H1 (cell line): ENCODE measurements at regions not wholly inside any gene's neighbourhood (a gene's known extent, or its start where the extent isn't known, plus 50 kb on each side); places are given as distances from the start of the nearest gene placed in this dataset.

Experiments
- CTCF ChIA-PET: fragments of 300-600 bp; sonication (Branson Sonifier 250); formaldehyde crosslinking; loops from one replicate; lab custom pipeline; 2021; ENCODE audit not compliant: partially characterized antibody; lab: Charles Lee
- POLR2A ChIA-PET: fragments of 300-600 bp; sonication (Branson Sonifier 250); formaldehyde crosslinking; loops from one replicate; lab custom pipeline; 2021; ENCODE audit warnings: inconsistent platforms; ENCODE audit not compliant: partially characterized antibody; lab: Charles Lee
- DNase-seq, 2 experiments: peaks; one replicate each; pipeline versions ENCODE4 v3.0.0 to v3.0.0-alpha.2; 2010 to 2022; ENCODE audit warnings: low spot score in 2 of 2, low read depth in 1 of 2, mixed read lengths in 1 of 2
- FAIRE-seq: peaks from 2 replicates; lab custom pipeline; 2011; peaks lifted over from hg19 to GRCh38; lab: Jason Lieb, UNC
- H2AFZ ChIP-seq: 2 replicates; pipeline ENCODE4 v1.8.1; 2012; ENCODE audit warnings: low read length, inconsistent platforms
- H2AK5ac ChIP-seq: 2 replicates; pipeline ENCODE4 v1.6.1; 2013; ENCODE audit warnings: low read depth, low read length
- H2BK120ac ChIP-seq: replicated peaks from 2 replicates; pipeline ENCODE3; 2013; ENCODE audit warnings: low read depth, low read length, inconsistent platforms
- H2BK12ac ChIP-seq: 2 replicates; pipeline ENCODE4 v1.6.1; 2013; ENCODE audit warnings: low read depth, low read length
- H2BK15ac ChIP-seq: 2 replicates; pipeline ENCODE4 v1.6.1; 2013; ENCODE audit warnings: low read length
- H2BK20ac ChIP-seq: 2 replicates; pipeline ENCODE4 v1.6.1; 2013; ENCODE audit warnings: low read length
- H2BK5ac ChIP-seq: 2 replicates; pipeline ENCODE4 v1.6.1; 2013; ENCODE audit warnings: low read depth, low read length
- H3K14ac ChIP-seq: 2 replicates; pipeline ENCODE4 v1.6.1; 2013; ENCODE audit warnings: inconsistent platforms; ENCODE audit not compliant: insufficient read length
- H3K18ac ChIP-seq: 2 replicates; pipeline ENCODE4 v1.6.1; 2013; ENCODE audit warnings: low read length; ENCODE audit errors: extremely low read depth
- H3K23ac ChIP-seq: 2 replicates; pipeline ENCODE4 v1.6.1; 2013; ENCODE audit warnings: inconsistent platforms; ENCODE audit not compliant: insufficient read length
- H3K23me2 ChIP-seq: 2 replicates; pipeline ENCODE4 v1.6.1; 2013; ENCODE audit warnings: low read depth, low read length
- H3K27ac ChIP-seq: 2 replicates; pipeline ENCODE4 v1.6.1; 2011; ENCODE audit warnings: low read depth, low read length, inconsistent platforms
- H3K27me3 ChIP-seq, 4 experiments: replicated peaks in 1 of 4; 1 replicate in 1 of 4; 2 replicates in 3 of 4; pipeline versions ENCODE4 v1.6.1 to v1.8.1; 2011 to 2013; ENCODE audit warnings: low read length in 3 of 4, mild to moderate bottlenecking in 3 of 4, inconsistent platforms in 2 of 4, mixed read lengths in 2 of 4, moderate library complexity in 1 of 4; ENCODE audit not compliant: control insufficient read depth in 3 of 4, insufficient read depth in 3 of 4; ENCODE audit errors: extremely low read depth in 1 of 4
- H3K36me3 ChIP-seq, 4 experiments: 2 replicates each; pipeline versions ENCODE4 v1.6.1 to v1.8.1; 2011 to 2013; ENCODE audit warnings: mild to moderate bottlenecking in 4 of 4, low read length in 3 of 4, moderate library complexity in 2 of 4, control low read depth in 1 of 4, inconsistent platforms in 1 of 4; ENCODE audit not compliant: insufficient read depth in 4 of 4, control insufficient read depth in 2 of 4
- H3K4ac ChIP-seq: replicated peaks from 2 replicates; pipeline ENCODE3; 2013; ENCODE audit warnings: low read length, low read depth, mixed read lengths, inconsistent platforms; ENCODE audit not compliant: insufficient read length
- H3K4me1 ChIP-seq, 4 experiments: replicated peaks in 1 of 4; 1 replicate in 1 of 4; 2 replicates in 3 of 4; pipeline versions ENCODE4 v1.6.1 to v1.8.1; 2011 to 2013; ENCODE audit warnings: low read length in 3 of 4, inconsistent platforms in 2 of 4, mixed read lengths in 1 of 4; ENCODE audit not compliant: insufficient read depth in 4 of 4, control insufficient read depth in 3 of 4
- H3K4me2 ChIP-seq, 2 experiments: 2 replicates each; pipeline versions ENCODE4 v1.6.1 to v1.8.1; 2011 to 2013; ENCODE audit warnings: low read depth in 2 of 2, low read length in 2 of 2, control low read depth in 1 of 2, inconsistent platforms in 1 of 2, mild to moderate bottlenecking in 1 of 2; ENCODE audit not compliant: insufficient read depth in 1 of 2
- H3K4me3 ChIP-seq, 4 experiments: fragments of 200-600, 300-600 bp in 1 of 4; sonication (generic), shearing (Covaris generic), sonication (Bioruptor Twin) in 1 of 4; 2 replicates each; pipeline versions ENCODE4 v1.5.1 to v1.8.1; 2011 to 2016; ENCODE audit warnings: low read length in 4 of 4, low read depth in 3 of 4, control low read depth in 2 of 4, inconsistent platforms in 2 of 4, mild to moderate bottlenecking in 2 of 4, mixed read lengths in 1 of 4, moderate library complexity in 1 of 4; ENCODE audit not compliant: insufficient read depth in 2 of 4; ENCODE audit errors: extremely low read depth in 1 of 4
- H3K56ac ChIP-seq: replicated peaks from 2 replicates; pipeline ENCODE3; 2013; ENCODE audit warnings: low read depth, mild to moderate bottlenecking, mixed read lengths, low read length, inconsistent platforms; ENCODE audit not compliant: insufficient read length
- H3K79me1 ChIP-seq: 2 replicates; pipeline ENCODE4 v1.6.1; 2013; ENCODE audit warnings: low read depth, low read length, control low read depth
- H3K79me2 ChIP-seq, 2 experiments: 2 replicates each; pipeline versions ENCODE4 v1.6.1 to v1.8.1; 2012 to 2013; ENCODE audit warnings: low read length in 2 of 2, mild to moderate bottlenecking in 2 of 2, inconsistent platforms in 1 of 2; ENCODE audit not compliant: insufficient read depth in 2 of 2, control insufficient read depth in 1 of 2
- H3K9ac ChIP-seq, 4 experiments: replicated peaks in 1 of 4; 1 replicate in 1 of 4; 2 replicates in 3 of 4; pipeline versions ENCODE4 v1.6.1 to v1.8.1; 2011 to 2013; ENCODE audit warnings: low read depth in 3 of 4, low read length in 3 of 4, control low read depth in 2 of 4, mild to moderate bottlenecking in 2 of 4, moderate library complexity in 2 of 4, inconsistent platforms in 1 of 4; ENCODE audit errors: extremely low read depth in 1 of 4
- H3K9me3 ChIP-seq, 2 experiments: 2 replicates each; pipeline versions ENCODE4 v1.6.1 to v1.8.1; 2012 to 2013; ENCODE audit warnings: mild to moderate bottlenecking in 2 of 2, moderate library complexity in 2 of 2, control low read depth in 1 of 2, inconsistent platforms in 1 of 2, low read depth in 1 of 2, low read length in 1 of 2, mixed read lengths in 1 of 2; ENCODE audit not compliant: insufficient read depth in 2 of 2
- H4K20me1 ChIP-seq, 2 experiments: replicated peaks in 1 of 2; 2 replicates each; pipeline versions ENCODE3 to v1.8.1; 2011 to 2013; ENCODE audit warnings: inconsistent platforms in 2 of 2, low read length in 2 of 2, mild to moderate bottlenecking in 1 of 2; ENCODE audit not compliant: insufficient read depth in 2 of 2, control insufficient read depth in 1 of 2
- H4K5ac ChIP-seq: 2 replicates; pipeline ENCODE4 v1.6.1; 2013; ENCODE audit warnings: low read length, low read depth, mixed read lengths, inconsistent platforms; ENCODE audit not compliant: insufficient read length
- H4K8ac ChIP-seq: 2 replicates; pipeline ENCODE4 v1.8.0; 2013; ENCODE audit warnings: mild to moderate bottlenecking, moderate library complexity, low read length, inconsistent platforms; ENCODE audit not compliant: insufficient read depth; ENCODE audit errors: extremely low read depth
- H4K91ac ChIP-seq: replicated peaks from 2 replicates; pipeline ENCODE3; 2013; ENCODE audit warnings: low read length, mixed read lengths, inconsistent platforms; ENCODE audit not compliant: insufficient read length
- ASH2L ChIP-seq: fragments of 200-600, 300-600 bp; sonication (generic); IDR thresholded peaks from one replicate; pipeline ENCODE4 v1.7.1; 2017; ENCODE audit warnings: low read length
- ATF3 ChIP-seq: IDR thresholded peaks from 2 replicates; pipeline ENCODE4 v1.6.1; 2011; ENCODE audit warnings: low read depth, mild to moderate bottlenecking, low read length; ENCODE audit not compliant: insufficient read depth
- BACH1 ChIP-seq: IDR thresholded peaks from 2 replicates; pipeline ENCODE4 v1.6.1; 2012; ENCODE audit warnings: low read length, improper control_type of control experiment
- CBX5 ChIP-seq: fragments of 300-800, 300-1000 bp; sonication (generic); IDR thresholded peaks from 2 replicates; pipeline ENCODE4 v1.7.1; 2016; ENCODE audit warnings: antibody characterized with exemption, low read length, low read depth
- EZH2 ChIP-seq: fragments of 200-600 bp; sonication (generic); IDR thresholded peaks from 2 replicates; pipeline ENCODE4 v1.7.1; 2012; ENCODE audit warnings: low read depth, mild to moderate bottlenecking, moderate library complexity, low read length, inconsistent platforms; ENCODE audit not compliant: severe bottlenecking
- POLR2A ChIP-seq, 2 experiments: IDR thresholded peaks; 1 replicate in 1 of 2; 2 replicates in 1 of 2; pipeline ENCODE4 v1.6.1; 2011; ENCODE audit warnings: low read depth in 2 of 2, low read length in 2 of 2, mild to moderate bottlenecking in 2 of 2; ENCODE audit errors: control extremely low read depth in 1 of 2
- SAP30 ChIP-seq: fragments of 300-600 bp; sonication (generic); IDR thresholded peaks from 2 replicates; pipeline ENCODE4 v1.7.1; 2012; ENCODE audit warnings: low read length, moderate library complexity, mild to moderate bottlenecking, inconsistent platforms; ENCODE audit not compliant: insufficient read depth, insufficient replicate concordance
- SIN3A ChIP-seq, 2 experiments: IDR thresholded peaks in 1 of 2; conservative IDR thresholded peaks in 1 of 2; 2 replicates each; pipeline ENCODE4 v1.6.1; 2011 to 2012; ENCODE audit warnings: low read length in 2 of 2, improper control_type of control experiment in 1 of 2, low read depth in 1 of 2, mild to moderate bottlenecking in 1 of 2
- SIRT6 ChIP-seq: IDR thresholded peaks from one replicate; pipeline ENCODE4 v1.7.1; 2012; ENCODE audit warnings: low read length, inconsistent platforms
- SRF ChIP-seq: IDR thresholded peaks from 2 replicates; pipeline ENCODE4 v1.6.1; 2011; ENCODE audit warnings: mild to moderate bottlenecking, low read depth, low read length, moderate library complexity
- WGBS, 2 experiments: shearing (Covaris generic) in 1 of 2; methylation state at CpG; one replicate each; pipeline versions ENCODE4 v1.1.6 to v1.1.7; 2013 to 2015; ENCODE audit warnings: low lambda C conversion rate in 2 of 2, mixed read lengths in 2 of 2, inconsistent platforms in 1 of 2, low coverage in 1 of 2, missing lambda C conversion rate in 1 of 2; ENCODE audit not compliant: insufficient replicate concordance in 2 of 2, insufficient coverage in 1 of 2, insufficient read length in 1 of 2; ENCODE audit errors: extremely low coverage in 1 of 2, missing lambda C conversion rate in 1 of 2; 5-methylcytosine and 5-hydroxymethylcytosine counted together

- Histone ChIP-seq H4K8ac (no peak overlapping the region), H3K4ac (no peak overlapping the region), H3K79me1 (no peaks in the 10 kb centered on the region), H3K23me2 (no peaks in the 10 kb centered on the region), H2BK20ac (no peak overlapping the region), H2AFZ (no peak overlapping the region), H2BK15ac (no peak overlapping the region), H3K27ac (no peak overlapping the region), H3K79me2 (no peaks in the 10 kb centered on the region), H3K27me3 (no peaks in the 10 kb centered on the region), H3K4me2 (no peak overlapping the region), H3K14ac (no peak overlapping the region), H4K20me1 (no peaks in the 10 kb centered on the region), H3K4me1 (no peaks in the 10 kb centered on the region), H4K91ac (no peak overlapping the region), H2BK12ac (no peak overlapping the region), H3K9ac (no peak overlapping the region), H3K18ac (no peak overlapping the region), H3K4me3 (no peak overlapping the region), H3K23ac (no peak overlapping the region), H3K56ac (no peak overlapping the region), H2BK5ac (no peak overlapping the region), H3K36me3 (no peaks in the 10 kb centered on the region), H3K9me3 (peaks cover 0 to 4% of the 10 kb centered on the region in 2 experiments; a peak in 1 of 4 replicates), H2AK5ac (no peak overlapping the region), H2BK120ac (no peak overlapping the region), H4K5ac (no peak overlapping the region)
- no peak for FAIRE-seq
- TF ChIP-seq SRF (no peak), CBX5 (no peak), SIRT6 (no peak), BACH1 (no peak), EZH2 (no peak), POLR2A (IDR thresholded peaks at IDR 0.05; ENCODE audit: control extremely low read depth in 1 of 2, low read depth in 2 of 2, low read length in 2 of 2) (no peak), SIN3A (conservative IDR thresholded peaks at IDR 0.05 in 1 of 2, IDR thresholded peaks at IDR 0.05 in 1 of 2; ENCODE audit: low read depth in 1 of 2, low read length in 2 of 2) (no peak), SAP30 (no peak), ASH2L (no peak), ATF3 (no peak)
- 87% methylated on average over 3 of the region's 3 CpGs; no CpG with 5 or more reads in 1 of the 2 experiments for WGBS, 2 experiments
- ChIA-PET POLR2A (no interaction called here), CTCF (no interaction called here)
- DNase-seq = no peak
Measured at GRCh38 chr14:97603201-97603600, 806.0 kb downstream of the VRK1 start.
